HG03196 (cell line): ENCODE measurements at regions not wholly inside any gene's neighbourhood (a gene's known extent, or its start where the extent isn't known, plus 50 kb on each side); places are given as distances from the start of the nearest gene placed in this dataset.

Experiments
- ATAC-seq: cut with Tn5 transposase; IDR thresholded peaks from one replicate; pipeline ENCODE4 v1.9.1; 2021; ENCODE audit not compliant: unreplicated experiment

DNA sequence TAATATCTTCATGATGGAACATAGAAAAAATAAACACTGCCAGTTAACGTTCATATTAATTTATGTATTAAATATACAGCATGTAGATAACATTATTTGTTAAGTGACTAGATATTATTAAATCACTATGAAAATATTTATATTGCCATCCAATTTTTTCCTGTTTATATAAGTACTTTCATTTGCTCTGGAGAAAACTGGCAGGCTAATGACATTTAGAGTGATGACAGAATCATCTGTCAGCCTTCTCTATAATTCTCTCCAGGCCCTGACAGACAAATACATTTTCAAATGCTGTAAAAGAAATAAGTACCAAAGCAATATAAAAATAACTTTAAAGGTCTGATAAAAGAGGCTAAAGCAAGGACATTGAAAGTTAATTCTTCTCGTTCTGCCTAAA is 2556.7 kb upstream of the PCDH20 start:
- no peak for ATAC-seq

DNA sequence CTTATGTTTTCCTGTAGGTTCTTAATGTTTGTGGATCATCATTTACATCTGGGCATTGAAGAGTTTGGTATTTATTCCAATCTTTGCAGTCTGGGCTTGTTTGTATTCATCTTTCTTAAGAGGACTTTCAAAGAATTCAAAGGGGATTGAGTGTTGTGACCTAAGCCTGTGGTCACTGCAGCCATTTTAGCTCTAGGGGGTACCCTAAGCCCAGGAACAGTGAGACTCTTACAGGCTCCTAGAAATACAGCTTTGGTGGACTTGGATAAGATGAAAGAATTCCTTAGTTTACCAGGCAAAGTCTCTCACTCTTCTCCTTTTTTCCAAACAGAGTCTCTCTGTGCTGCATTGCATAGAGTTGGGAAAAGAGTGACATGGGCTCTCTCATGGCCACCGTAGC is 2539.0 kb upstream of the PCDH20 start:
- ATAC-seq: no peak

DNA sequence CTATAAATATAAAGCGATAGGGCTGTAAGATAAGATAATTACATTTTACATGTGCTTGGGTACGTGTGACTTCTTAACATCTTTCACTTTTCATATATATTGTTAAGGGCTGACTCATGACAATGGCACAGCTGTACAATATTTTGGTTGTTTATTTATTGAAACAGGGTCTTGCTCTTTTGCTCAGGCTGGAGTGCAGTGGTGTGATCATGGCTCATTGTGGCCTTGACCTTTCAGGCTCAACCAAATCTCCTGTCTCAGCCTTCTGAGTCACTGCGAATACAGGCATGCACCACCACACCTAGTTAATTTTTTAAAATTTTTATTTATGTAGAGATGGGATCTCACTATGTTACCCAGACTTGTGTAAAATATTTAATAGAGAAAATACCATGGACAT is 2532.4 kb upstream of the PCDH20 start:
- ATAC-seq: no peak

DNA sequence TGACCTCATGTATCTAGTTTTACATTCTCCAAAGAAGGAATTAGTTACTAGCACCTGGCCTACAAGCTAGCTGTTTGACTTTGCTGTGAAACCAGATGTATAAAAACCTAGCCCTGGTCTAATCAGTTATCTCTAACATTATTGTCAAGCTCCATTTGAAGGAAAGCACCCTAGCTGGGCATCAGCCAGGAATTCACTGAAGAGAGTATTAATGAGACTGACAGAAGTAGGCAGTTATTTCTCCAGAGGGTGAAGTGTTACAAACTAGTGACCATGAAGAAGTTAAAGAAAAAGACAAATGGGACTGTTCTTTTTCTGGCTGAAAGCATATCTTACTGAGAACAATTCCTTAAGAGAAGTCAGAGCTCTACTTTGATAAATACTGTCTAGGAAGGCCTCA is 2529.3 kb upstream of the PCDH20 start:
- no peak for ATAC-seq

DNA sequence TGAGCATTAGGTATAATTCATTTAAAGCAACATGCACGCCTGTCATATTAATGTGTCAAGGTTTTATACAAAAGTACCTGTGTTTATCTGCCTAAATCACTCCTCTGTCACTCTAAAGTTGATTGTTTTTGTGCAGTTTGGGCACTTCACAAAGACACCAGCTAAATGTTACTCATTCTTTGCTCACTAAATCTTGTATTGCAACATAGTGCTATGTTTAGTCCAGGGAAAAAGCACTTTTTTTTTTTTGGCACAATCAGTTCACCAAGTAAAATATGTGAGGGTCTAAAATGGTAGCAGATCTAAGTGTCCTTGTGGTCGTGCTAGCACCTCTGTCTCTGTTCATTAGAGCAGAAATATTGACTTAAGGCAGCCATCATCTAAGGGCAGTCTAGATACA is 2526.7 kb upstream of the PCDH20 start:
- ATAC-seq: no peak

DNA sequence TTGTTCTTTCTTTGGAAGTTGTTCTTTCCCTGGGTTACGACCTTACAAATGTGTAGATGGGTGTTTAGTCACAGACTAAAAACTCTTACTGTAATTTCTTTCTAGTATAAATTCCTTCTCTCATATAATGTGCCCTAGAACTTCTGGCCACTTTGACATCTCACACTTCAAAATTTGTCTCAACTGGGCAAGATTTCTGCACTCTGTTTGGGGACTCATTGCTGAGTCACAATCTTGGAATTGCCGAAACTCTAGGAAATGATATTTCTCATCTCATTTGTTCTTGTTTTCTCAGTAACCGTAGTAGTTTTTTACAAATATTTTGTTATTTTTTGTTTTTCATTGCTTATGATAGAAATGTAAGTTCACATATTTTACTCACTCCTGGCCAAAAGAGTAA is 2523.2 kb upstream of the PCDH20 start:
- no peak for ATAC-seq

DNA sequence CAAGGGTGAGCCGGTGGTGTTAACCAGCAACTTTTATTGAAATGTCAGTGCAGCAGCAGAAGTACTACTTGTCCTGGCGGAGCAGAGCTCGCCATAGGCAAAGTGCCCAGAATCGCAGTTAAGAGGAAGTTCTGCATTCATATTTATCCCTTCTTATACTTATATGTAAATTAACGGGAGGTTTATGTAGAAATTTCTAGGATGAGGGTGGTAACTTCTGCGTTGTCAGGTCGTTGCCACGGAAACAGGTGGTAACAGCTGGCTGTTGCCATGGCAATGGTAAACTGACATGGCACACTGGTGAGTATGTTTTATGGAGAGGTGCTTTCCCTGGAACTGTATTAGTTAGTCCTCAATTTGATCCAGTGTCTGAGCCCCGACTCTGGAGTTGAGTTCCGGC is 2494.9 kb upstream of the PCDH20 start:
- ATAC-seq: no peak

DNA sequence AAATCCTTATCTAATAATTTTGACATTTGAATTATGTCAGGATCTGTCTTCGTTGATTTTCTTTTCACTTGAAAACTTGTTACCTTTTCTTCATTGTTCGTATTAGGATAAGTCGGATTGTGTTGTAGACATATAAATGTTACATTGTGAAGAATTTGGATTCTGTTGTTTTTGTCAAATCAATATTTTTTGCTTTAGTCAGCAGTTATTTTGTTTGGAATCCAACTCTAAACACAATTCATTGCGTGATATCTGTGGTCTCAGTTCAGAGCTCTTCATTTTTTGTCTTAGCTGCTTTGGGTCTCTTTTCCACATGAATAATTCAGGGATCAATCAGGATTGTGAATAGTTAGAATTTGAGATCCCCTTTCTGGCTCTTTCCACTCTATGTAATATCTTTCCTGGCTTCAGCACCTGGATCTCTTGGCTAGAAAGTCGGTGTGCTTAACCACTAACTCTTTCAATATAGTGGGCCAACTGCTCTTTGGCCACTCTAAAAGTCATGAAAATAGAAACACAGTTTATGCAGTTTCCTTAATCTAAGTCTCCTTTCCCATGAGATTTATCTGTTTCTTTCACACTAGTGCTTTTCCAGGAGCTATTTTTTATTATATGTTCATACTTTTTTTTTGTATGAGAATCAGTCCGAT is 2494.2 kb upstream of the PCDH20 start:
- no peak for ATAC-seq

DNA sequence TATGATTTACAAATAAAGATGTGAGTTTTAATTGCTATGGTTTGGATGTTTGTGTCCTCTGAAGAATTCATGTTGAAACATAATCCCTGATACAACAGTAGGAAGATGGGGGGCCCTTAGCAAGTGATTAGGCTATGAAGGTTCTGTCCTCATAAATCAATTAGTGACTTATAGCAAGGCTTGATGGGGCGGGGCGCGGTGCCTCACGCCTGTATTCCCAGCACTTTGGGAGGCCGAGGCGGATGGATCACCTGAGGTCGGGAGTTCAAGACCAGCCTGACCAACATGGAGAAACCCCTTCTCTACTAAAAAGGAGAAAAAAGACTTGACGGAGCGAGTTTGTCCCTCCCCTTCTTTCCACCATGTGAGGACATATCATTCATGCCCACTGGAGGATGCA is 2486.5 kb upstream of the PCDH20 start:
- ATAC-seq: no peak

DNA sequence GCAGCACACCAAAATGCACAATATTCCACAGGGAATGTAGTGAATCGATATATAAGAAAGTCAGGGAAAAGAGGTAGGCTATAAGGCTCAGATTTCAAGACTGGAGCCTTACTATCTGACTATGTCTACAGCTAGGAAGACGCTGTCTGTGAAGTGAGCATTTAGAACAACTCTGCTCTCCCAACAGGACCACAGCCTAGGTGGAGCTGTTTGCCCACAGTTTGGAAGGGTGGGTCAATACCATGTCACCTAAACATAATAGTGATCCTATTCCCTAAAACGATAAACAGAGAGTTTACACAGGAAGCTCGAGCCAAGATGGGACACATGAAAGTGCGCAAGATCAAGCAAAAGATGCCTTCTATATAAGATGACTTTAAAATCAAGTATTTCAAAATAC is 2486.0 kb upstream of the PCDH20 start:
- ATAC-seq: no peak

DNA sequence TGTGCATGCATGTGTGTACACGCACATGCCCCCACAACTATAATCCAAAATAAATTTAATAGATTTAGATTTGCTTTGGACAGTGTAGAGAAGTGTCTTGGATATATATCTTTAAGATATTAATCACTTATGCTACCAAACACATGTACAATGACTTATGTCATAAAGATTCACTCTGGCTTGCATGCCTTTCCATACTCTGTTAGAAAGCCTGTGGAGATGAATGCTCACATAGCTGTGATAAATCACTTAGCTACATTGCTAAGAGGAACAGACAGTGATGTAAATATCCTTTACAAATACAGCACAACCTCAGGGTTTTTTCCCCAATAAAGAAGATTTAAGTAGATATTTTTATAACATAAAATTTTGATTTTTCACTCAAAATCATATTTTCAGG is 2484.8 kb upstream of the PCDH20 start:
- ATAC-seq: no peak

DNA sequence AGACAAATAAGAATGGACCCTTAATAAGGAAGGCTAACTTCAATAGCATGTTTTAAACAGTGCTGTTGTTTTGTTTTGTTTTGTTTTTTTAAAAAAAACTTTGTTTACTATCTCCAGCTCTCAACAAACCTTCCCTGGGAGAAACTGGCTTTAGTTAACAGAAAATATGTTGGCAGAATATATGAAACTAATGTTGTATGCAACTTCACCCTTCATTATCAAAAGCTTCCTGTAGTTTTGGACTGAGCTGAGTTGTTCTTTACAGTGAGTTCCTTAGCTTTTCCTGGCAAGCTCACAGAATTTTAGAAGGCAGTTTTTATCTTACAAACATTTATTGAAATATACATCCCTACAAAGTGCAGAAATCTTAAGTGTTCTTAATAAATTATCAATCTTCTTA is 2480.7 kb upstream of the PCDH20 start:
- no peak for ATAC-seq

DNA sequence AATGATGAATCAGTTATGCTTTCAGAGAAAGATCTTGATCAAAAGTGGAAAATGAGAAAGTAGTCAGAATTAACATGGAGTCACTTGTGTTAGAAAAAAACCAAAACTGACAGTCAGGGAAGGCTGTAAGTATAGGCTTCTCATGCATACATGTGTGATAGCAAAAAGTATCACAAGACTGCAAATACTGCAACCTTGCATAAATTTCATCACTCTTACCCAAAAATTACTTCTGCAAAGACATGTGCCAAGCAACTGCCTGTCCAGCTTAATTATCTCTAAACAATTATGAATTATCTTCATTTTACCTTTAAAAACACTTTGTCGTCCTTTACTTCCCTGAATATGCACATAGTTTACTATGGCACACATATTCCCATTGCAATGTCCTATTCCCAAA is 2466.4 kb upstream of the PCDH20 start:
- no peak for ATAC-seq

DNA sequence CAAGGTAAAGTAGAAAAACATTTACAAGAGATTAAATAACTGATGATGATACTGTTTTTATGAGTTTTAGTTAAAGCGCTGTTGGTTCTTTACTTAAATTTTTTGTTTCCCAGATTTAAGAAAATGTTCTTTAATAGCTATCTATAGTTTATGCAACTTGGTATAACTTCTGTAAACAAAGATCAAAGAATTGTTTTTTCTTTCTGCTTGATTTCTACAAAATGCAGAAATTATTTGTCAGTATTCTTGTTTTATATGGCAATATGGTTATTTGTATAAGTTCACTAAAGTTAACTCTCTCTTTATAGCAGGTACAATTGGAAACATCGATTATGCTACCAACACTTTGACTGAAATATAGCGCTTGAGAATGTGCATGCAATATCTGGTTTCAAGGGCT is 2465.1 kb upstream of the PCDH20 start:
- ATAC-seq: no peak

DNA sequence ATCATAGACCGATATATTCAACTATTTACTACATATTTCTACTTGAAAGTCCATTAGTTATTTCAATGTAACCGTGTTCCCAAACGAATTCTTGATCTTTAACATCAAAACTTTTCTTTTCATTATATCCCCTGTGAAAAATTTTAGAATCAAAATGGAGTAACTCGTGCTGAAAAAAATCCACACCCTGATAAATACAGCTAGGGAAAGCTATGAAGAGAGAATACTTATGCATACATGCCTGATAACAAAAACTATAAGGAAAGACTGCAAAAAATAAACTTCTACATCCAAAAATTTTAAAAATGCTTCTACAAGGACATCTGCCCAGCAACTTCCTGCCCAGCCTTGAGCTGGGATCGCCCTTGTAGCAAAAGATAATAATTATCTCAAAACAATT is 2458.3 kb upstream of the PCDH20 start:
- no peak for ATAC-seq

DNA sequence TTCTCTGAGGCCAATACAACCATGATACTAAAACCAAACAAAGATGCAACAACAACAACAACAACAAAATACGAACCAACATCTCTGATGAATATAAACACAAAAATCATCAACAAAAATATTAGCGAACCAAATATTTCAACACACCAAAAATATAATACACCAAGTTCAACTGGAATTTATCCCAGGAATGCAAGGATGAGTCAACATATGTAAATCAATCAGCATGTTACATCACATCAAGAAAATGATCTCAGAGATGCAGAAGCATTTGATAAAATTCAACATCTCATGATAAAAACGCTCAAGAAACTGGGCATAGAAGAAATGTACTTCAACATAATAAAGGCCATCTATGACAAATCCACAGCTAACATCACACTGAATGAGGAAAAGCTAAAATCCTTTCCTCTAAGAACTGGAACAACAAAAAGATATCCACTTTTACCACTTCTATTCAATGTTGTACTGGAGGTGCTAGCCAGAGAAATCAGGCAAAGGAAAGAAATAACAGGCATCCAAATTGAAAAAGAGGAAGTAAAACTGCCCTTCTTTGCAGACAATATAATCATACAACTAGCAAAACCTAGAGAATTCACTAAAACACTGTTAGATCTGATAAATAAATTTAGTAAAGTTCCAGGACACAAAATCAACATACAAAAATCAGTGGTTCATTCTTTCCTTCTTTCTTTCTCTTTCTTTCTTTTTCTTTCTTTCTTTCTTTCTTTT is 2448.7 kb upstream of the PCDH20 start:
- ATAC-seq: no peak

DNA sequence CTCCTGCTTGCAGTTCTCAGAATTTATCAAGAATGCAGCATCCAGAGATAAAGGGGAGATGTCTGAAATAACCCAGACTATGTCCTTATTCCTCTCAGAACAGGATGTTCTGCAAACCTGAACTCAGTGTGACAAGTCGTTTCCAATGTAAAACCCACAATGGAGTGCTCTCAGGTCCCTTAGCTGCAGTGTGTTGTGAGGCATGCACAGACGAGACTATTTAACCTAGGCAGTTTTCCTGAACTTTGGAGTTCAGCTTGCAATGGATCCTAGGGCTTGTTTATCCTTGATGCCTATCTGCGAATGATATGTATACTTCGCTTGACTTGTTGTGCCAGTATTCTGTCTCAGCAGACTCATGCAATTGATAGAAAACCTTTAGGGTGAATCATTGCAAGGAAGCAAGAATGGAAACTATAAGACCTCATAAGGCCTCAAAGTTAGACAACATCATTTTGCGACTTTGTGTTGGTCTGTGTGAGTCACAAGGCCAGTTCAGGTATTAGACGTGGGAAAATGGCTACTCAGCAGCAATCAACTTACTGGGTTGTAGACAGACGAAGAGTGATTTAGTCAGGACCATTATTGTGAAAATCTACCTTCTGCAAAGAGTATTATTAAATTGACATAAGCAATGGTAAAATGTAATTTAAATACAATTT is 2439.9 kb upstream of the PCDH20 start:
- ATAC-seq: no peak

DNA sequence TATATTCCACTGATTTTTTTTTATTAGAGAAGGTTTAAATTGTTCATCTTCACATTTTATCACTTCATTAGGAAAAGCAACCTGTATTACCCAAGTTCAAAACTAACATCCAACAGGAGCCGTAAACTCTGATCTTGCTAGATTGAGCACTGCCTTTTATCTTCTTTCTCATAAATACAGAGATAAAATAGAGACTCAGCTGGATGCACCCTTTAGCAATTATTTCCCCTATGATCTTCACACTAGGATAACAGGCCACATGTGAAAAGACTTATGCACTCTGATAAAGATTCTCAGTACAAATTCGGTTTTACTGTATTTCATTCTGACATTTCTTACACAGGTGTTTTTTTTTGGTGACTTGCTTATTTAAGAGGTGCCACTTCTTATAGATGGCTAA is 2438.2 kb upstream of the PCDH20 start:
- no peak for ATAC-seq

DNA sequence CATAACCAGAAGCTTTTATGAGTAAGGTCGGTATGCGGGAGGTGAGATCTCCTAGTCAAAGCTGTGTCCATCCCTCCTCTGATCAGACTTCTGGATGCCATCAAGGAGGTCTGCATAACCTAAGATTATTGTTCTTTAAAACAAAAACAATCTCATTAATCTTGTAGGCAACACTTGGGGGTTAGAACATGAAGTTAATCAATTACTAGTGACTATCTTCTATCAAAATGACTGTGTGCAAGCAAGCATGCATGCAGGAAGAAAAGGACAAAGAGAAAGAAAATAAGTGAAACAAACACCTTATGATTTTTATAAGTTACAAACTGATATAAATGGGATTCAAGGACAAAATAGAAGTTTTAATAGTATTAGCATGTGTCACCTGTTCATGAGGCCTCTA is 2435.9 kb upstream of the PCDH20 start:
- no peak for ATAC-seq

DNA sequence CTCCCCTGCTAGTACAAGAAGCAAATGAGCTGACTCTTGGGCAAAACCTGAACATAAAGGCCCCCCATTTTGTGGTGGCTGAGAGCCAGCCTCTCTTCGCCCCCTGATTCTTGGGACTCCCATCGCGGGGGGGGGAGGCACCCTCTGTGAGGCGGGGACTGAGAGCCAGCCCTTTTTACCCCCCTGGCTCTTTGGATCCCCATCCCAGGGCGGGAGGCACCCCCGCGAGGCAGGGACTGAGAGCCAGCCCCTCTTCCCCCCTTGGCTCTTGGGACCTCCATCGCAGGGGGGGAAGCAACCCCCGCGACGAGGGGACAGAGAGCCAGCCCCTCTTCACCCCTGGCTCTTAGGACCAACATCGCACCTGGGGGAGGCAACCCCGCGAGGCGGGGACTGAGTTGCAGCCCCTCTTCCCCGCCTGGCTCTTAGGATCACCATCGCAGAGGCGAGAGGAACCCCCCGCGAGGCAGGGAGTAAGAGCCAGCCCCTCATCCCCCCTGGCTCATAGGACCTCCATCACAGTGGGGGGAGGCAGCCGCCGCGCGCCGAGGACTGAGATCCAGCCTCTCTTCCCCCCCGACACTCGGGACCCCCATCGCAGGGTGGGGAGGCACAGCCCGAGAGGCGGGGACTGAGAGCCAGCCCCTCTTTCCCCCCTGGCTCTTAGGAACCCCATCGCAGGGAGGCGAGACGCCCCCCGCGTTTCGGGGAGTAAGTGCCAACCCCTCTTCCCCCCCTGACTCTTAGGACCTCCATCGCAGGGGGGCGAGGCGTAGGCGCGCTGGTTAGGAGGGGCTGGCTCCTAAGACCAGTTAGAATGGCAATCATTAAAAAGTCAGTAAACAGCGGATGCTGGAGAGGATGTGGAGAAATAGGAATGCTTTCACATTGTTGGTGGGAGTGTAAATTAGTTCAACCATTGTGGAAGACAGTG is 2428.4 kb upstream of the PCDH20 start:
- ATAC-seq: no peak

DNA sequence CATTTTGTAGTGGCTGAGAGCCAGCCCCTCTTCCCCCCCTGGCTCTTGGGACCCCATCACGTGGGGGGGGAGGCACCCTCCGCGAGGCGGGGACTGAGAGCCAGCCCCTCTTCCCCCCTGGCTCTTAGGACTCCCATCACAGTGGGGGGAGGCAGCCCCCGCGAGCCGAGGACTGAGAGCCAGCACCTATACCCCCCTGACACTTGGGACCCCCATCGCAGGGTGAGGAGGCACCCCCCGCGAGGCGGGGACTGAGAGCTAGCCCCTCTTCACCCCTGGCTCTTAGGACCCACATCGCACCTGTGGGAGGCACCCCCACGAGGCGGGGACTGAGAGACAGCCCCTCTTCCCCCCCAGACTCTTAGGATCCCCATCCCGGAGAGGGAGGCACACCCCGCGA is 2426.5 kb upstream of the PCDH20 start:
- no peak for ATAC-seq
